ENCODE measurements at regions not wholly inside any gene's neighbourhood (a gene's known extent, or its start where the extent isn't known, plus 50 kb on each side); places are given as distances from the start of the nearest gene placed in this dataset.

DNA sequence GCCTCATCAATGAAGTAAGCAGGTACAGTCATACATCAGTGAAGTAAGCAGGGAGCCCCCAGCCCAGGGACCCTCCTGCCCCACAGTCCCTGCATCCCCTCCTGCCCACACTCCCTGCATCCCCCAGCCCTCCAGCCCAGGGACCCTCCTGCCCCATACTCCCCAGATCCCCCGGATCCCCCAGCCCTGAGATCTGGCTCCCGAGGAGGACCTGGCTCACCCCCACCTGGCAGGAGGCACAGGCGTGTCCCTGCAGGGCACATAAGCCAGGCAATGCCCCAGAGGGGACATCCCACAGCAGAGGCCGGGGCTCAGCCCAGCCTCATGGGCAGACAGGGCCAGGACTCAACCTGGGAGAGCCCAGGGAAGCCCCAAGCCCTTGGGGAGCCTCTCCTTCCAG is 53.6 kb upstream of the TPM4 start:
- DNase-seq: no peak

DNA sequence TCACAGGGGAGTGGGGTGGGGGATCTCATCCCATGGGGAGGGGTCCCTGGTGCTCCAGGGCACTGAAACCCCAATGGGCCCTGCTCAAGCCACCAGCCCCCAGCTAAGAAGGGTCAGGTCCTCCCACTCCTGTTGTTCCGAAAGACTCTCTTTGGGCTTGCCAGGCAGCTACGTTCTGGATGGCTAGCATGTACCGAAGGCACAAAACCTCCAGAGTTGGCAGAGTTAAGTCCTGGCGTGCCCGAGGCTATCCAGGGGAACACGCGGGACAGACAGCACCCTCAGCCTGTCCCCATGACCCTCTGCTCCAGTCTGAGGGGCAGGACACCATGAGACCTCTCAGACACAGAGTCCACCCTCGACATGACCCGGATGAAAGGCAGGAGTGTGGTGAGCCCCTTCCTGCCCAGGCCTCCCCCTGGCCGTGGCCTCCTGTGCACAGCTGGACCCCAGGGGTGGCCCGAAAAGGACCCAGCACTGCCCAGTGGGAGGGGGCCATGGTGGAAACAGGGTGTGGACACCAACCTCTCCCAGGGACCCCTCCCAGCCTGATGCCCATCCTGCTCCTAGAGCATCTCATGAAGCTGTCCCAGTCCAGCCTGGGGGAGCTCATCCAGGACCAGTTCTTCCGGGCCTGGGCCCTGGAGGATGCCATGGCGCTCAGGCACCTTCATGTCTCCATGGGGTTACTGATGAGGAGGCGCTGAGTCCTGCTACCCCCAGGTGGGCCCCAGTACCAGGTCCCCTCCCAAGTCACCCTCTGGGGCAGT is 53.0 kb upstream of the TPM4 start:
- no peak for DNase-seq

DNA sequence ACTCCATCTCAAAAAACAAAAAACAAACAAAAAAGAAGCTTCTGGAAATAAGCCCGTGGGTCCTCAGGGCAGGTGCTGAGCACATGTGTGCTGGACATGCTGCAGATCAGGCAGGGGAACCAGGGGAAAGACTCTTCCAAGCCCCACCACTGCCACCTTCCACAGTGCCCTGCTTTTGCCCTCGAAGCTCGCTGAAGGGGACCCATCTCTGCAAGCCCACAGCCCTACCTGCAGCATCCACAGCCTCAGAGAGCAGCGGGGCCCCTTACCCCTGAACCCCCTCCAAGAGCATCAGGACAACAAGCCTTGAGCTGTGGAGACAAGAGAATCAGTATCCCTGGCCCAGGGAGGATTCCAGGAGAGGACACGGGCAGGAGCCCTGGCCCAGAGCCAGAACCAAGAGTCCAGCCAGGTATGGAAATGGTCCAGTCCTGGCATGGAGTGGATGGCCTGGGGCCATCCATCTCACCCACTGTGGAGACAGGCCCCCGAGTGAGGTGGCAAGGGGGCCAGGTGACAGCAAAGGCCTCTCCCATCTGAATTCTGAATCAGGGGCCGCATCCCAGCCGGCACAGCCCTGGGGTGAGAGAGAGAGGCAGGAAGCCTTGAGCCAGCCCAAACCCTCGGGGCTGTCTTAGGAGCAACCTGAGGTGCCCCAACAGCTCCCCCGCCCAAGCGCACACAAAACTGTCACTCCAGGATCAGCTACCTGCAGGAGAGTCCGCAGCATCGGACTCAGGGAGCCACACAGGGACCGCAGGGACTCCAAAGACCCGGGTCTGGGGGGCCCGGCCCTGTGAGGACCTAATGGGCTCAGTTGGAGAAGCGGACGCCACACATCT is 51.8 kb upstream of the TPM4 start:
- no peak for DNase-seq

DNA sequence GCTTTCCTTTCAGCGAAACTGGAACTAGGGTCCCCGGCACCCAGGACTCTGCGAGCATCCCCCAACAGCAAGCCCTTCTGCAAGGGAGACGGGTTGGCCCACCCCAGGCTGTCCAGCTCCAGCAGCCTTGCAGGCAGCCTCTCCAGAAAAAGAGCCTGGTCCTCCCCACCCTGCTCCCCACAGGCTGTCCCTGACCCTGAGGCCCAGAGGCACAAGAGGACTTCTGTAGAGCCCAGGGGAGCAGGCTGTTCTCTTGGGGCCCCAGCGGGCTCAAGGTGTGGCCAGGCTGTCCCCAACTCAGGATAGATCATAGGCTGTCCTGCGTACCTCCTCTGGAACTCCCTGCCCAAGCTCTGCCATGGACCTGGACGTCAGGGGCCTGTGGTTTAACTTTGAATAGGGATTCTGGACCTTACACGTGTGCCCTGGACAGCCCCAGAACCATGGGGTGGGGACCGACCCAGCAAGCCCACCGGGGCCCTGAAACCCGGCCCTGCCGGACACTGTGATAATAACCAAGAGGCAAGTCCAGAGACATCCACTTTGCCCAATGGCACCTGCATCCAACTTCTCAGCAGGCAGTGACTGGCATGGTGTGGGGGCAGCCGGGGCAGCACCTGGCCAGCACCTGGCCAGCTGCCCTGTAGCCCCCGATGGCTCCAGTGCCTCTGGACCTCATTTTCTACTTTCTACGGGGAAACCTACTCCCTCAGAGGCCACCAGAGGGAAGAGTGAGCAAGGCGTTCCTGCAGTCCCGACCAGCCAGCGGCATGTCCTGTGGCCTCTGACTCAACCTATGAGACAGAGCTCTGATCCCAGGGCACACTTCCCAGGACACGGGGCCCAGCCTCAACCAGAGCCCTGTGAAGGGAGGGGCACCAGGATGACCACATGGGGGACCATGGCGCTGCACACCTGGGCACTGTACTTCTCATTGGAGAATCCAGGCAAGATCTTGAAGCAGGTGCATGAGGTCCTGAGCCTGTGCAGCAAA is 50.9 kb upstream of the TPM4 start:
- peak; percentile 47 for DNase-seq

DNA sequence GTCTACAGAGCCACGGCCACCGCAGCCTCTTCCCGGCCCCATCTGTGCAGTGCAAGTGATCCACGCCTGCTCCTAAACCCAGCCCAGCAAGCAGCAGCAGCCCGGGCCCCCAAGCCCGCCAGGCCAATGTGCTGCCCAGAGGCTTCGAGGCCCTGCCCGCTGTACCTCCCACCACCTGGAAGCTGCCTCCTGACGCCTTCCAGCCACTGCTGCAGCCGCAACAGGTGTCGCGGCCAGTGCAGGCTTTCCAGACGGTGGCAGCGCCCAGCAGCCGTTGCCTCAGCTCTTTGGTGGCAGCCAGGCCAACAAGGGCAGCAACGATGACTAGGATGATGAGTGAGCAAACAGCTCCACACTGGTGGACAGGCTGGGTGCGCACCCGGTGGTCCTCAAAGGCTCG is 50.2 kb upstream of the TPM4 start:
- DNase-seq: no peak

Data from inflammatory macrophage treated with lipopolysaccharide for 4 hours (primary cell).